GM12878 (cell line): ENCODE measurements at regions not wholly inside any gene's neighbourhood (a gene's known extent, or its start where the extent isn't known, plus 50 kb on each side); places are given as distances from the start of the nearest gene placed in this dataset.

ENCODE experiments used
- ATAC-seq: fragments of 200-7000 bp; cut with Tn5 transposase; 3 replicates; pipeline ENCODE4 v1.9.1; 2020; ENCODE audit warnings: mild to moderate bottlenecking, moderate library complexity
- BruUV-seq: library from RNA; stranded (reverse); fragments of 400-500 nt; replicated peaks from 2 replicates; lab custom pipeline; 2021; lab: Mats Ljungman, UMichigan
- CTCF ChIA-PET: fragments of 300-600 bp; sonication (Branson Sonifier 250); formaldehyde crosslinking; extraction: SDS; loops from one replicate; lab custom pipeline; 2021; ENCODE audit warnings: inconsistent platforms; lab: Yijun Ruan, JAX
- POLR2A ChIA-PET: fragments of 350-600 bp; formaldehyde crosslinking; extraction: SDS; loops from one replicate; lab custom pipeline; 2021; ENCODE audit warnings: inconsistent platforms; lab: Charles Lee
- RAD21 ChIA-PET: fragments of 300-600 bp; sonication (Branson Sonifier 250); formaldehyde crosslinking; loops from one replicate; lab custom pipeline; 2023; ENCODE audit warnings: antibody characterized with exemption; ENCODE audit not compliant: unreplicated experiment; lab: Charles Lee
- SMC1A ChIA-PET: fragments of 300-600 bp; sonication (Branson Sonifier 250); formaldehyde crosslinking; loops from one replicate; lab custom pipeline; 2023; ENCODE audit not compliant: unreplicated experiment, uncharacterized antibody; lab: Charles Lee
- DNase-seq: peaks from one replicate; pipeline ENCODE4 v3.0.0-alpha.2; 2011; ENCODE audit warnings: low read depth, low spot score
- FAIRE-seq: peaks from 3 replicates; lab custom pipeline; 2011; peaks lifted over from hg19 to GRCh38; lab: Jason Lieb, UNC
- H2AFZ ChIP-seq: 2 replicates; pipeline ENCODE4 v1.6.0; 2011; ENCODE audit warnings: low read depth, low read length, control low read depth; ENCODE audit not compliant: control insufficient read depth
- H3K27ac ChIP-seq: 2 replicates; pipeline ENCODE4 v1.5.1; 2011; ENCODE audit warnings: control low read depth; ENCODE audit not compliant: control insufficient read depth, insufficient read depth
- H3K27me3 ChIP-seq, 2 experiments: replicated peaks in 1 of 2; 2 replicates each; pipeline versions ENCODE4 v1.6.0 to v1.6.1; 2011; ENCODE audit warnings: low read length in 1 of 2; ENCODE audit not compliant: control insufficient read depth in 2 of 2, insufficient read depth in 2 of 2
- H3K36me3 ChIP-seq, 2 experiments: 2 replicates each; pipeline ENCODE4 v1.5.1; 2011; ENCODE audit warnings: low read length in 1 of 2; ENCODE audit not compliant: control insufficient read depth in 2 of 2, insufficient read depth in 2 of 2
- H3K4me1 ChIP-seq: 2 replicates; pipeline ENCODE4 v1.6.1; 2011; ENCODE audit warnings: mild to moderate bottlenecking, low read length, moderate library complexity, mixed read lengths; ENCODE audit not compliant: control insufficient read depth, insufficient read depth
- H3K4me2 ChIP-seq: 2 replicates; pipeline ENCODE4 v1.6.0; 2011; ENCODE audit warnings: control low read depth; ENCODE audit not compliant: control insufficient read depth, insufficient read depth
- H3K4me3 ChIP-seq: fragments of 200-600 bp; sonication (generic); 2 replicates; pipeline ENCODE4 v1.5.1; 2016
- H3K79me2 ChIP-seq: 2 replicates; pipeline ENCODE4 v1.6.0; 2011; ENCODE audit warnings: low read length; ENCODE audit not compliant: control insufficient read depth, insufficient read depth
- H3K9ac ChIP-seq: 2 replicates; pipeline ENCODE4 v1.8.0; 2011; ENCODE audit warnings: low read length, control low read depth, mixed read lengths; ENCODE audit not compliant: control insufficient read depth, insufficient read depth
- H3K9me3 ChIP-seq: replicated peaks from 3 replicates; pipeline ENCODE4 v1.5.1; 2011; ENCODE audit warnings: mild to moderate bottlenecking, low read length; ENCODE audit not compliant: control insufficient read depth, insufficient read depth
- H4K20me1 ChIP-seq: 2 replicates; pipeline ENCODE4 v1.6.0; 2011; ENCODE audit not compliant: control insufficient read depth, insufficient read depth
- ATF7 ChIP-seq: fragments of 450-650 bp; IDR thresholded peaks from 2 replicates; pipeline ENCODE4 v1.6.1; 2016; ENCODE audit warnings: low read depth, mild to moderate bottlenecking
- RUNX3 ChIP-seq: IDR thresholded peaks from 2 replicates; pipeline ENCODE4 v1.6.1; 2012; ENCODE audit warnings: low read length, inconsistent platforms
- TBL1XR1 ChIP-seq: IDR thresholded peaks from 2 replicates; pipeline ENCODE4 v1.6.1; 2012; ENCODE audit warnings: low read depth, low read length, improper control_type of control experiment
- WGBS: methylation state at CpG from one replicate; pipeline ENCODE4 v1.1.6; 2016; ENCODE audit warnings: low lambda C conversion rate; ENCODE audit not compliant: insufficient replicate concordance, insufficient coverage; ENCODE audit errors: missing lambda C conversion rate; 5-methylcytosine and 5-hydroxymethylcytosine counted together
- in situ Hi-C: fragments of 300-500 bp; cut with MboI; formaldehyde crosslinking; loops from 9 replicates; pipeline ENCODE4 v1.14.3; 2018; ENCODE audit warnings: mixed read lengths
- intact Hi-C: fragments of 100-400 bp; cut with micrococcal nuclease; formaldehyde crosslinking; loops from one replicate; pipeline ENCODE4 v1.14.2; 2022; ENCODE audit not compliant: unreplicated experiment
- TF ChIP-seq, protein P1 (sequence below): fragments of 450-650 bp; IDR thresholded peaks from 2 replicates; pipeline ENCODE4 v1.6.1; 2016; ENCODE audit warnings: mild to moderate bottlenecking, moderate library complexity, borderline replicate concordance
- TF ChIP-seq, protein P2 (sequence below): fragments of 450-650 bp; IDR thresholded peaks from 2 replicates; pipeline ENCODE4 v1.6.1; 2014; ENCODE audit warnings: mild to moderate bottlenecking

DNA sequence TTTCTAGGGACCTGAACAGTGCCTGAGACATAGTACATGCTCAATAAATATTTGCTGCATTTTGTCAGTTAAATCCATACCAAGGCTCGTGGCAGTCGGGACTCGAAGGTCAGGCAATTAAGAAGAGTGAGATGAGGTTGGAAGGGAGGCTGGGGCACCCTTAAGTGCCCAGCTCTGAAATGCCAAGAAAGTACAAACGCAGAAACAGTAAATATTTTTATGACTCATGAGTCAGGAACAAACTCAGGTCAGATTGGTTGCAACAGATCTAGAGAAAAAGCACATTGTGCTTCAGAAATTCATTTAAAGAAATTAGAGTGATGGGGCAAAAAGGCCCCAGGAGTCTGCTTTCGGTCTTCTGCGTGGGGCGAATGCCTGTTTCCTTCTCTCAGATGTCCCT lies 83.0 kb upstream of the FZD10 start:
- TF ChIP-seq ATF7 (no peak), TBL1XR1 (no peak), RUNX3 (no peak)
- TF ChIP-seq, protein P1, sequence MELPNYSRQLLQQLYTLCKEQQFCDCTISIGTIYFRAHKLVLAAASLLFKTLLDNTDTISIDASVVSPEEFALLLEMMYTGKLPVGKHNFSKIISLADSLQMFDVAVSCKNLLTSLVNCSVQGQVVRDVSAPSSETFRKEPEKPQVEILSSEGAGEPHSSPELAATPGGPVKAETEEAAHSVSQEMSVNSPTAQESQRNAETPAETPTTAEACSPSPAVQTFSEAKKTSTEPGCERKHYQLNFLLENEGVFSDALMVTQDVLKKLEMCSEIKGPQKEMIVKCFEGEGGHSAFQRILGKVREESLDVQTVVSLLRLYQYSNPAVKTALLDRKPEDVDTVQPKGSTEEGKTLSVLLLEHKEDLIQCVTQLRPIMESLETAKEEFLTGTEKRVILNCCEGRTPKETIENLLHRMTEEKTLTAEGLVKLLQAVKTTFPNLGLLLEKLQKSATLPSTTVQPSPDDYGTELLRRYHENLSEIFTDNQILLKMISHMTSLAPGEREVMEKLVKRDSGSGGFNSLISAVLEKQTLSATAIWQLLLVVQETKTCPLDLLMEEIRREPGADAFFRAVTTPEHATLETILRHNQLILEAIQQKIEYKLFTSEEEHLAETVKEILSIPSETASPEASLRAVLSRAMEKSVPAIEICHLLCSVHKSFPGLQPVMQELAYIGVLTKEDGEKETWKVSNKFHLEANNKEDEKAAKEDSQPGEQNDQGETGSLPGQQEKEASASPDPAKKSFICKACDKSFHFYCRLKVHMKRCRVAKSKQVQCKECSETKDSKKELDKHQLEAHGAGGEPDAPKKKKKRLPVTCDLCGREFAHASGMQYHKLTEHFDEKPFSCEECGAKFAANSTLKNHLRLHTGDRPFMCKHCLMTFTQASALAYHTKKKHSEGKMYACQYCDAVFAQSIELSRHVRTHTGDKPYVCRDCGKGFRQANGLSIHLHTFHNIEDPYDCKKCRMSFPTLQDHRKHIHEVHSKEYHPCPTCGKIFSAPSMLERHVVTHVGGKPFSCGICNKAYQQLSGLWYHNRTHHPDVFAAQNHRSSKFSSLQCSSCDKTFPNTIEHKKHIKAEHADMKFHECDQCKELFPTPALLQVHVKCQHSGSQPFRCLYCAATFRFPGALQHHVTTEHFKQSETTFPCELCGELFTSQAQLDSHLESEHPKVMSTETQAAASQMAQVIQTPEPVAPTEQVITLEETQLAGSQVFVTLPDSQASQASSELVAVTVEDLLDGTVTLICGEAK, result no peak
- TF ChIP-seq, protein P2, sequence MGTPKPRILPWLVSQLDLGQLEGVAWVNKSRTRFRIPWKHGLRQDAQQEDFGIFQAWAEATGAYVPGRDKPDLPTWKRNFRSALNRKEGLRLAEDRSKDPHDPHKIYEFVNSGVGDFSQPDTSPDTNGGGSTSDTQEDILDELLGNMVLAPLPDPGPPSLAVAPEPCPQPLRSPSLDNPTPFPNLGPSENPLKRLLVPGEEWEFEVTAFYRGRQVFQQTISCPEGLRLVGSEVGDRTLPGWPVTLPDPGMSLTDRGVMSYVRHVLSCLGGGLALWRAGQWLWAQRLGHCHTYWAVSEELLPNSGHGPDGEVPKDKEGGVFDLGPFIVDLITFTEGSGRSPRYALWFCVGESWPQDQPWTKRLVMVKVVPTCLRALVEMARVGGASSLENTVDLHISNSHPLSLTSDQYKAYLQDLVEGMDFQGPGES, result no peak
- ChIA-PET CTCF (no interaction called here), RAD21 (no interaction called here), POLR2A (no interaction called here), SMC1A (no interaction called here)
- H3K9ac ChIP-seq, result no peak overlapping the region
- no peaks in the 10 kb centered on the region for H3K36me3 ChIP-seq
- no peaks in the 10 kb centered on the region; the same call in 2 of the 3 replicates for H3K9me3 ChIP-seq
- no peak for DNase-seq
- WGBS, result 39% methylated on average over 7 of the region's 7 CpGs
- no peaks in the 10 kb centered on the region for H3K27me3 ChIP-seq
- in situ Hi-C loops (no loop called here), intact Hi-C loops (no loop called here)
- ATAC-seq, result no peak
- no peaks in the 10 kb centered on the region for H3K79me2 ChIP-seq
- H3K4me3 ChIP-seq, result no peak overlapping the region
- FAIRE-seq, result no peak
- H3K27ac ChIP-seq, result no peak overlapping the region
- no peaks in the 10 kb centered on the region for H3K4me1 ChIP-seq
- no peak overlapping the region for H2AFZ ChIP-seq
- H4K20me1 ChIP-seq, result no peaks in the 10 kb centered on the region
- H3K4me2 ChIP-seq, result no peak overlapping the region
- BruUV-seq, result no TSS peak
